Myocyte (in vitro differentiated cells): ENCODE measurements at regions not wholly inside any gene's neighbourhood (a gene's known extent, or its start where the extent isn't known, plus 50 kb on each side); places are given as distances from the start of the nearest gene placed in this dataset.
"Not testable (repeated sequence)": the region's sequence is repeated elsewhere in the genome, so short reads cannot be mapped to it uniquely, and the experiment has no call there.

ENCODE experiments used
- DNase-seq: peaks from one replicate; pipeline ENCODE4 v3.0.0-alpha.2; 2012; ENCODE audit warnings: low read depth

- no peak for DNase-seq
Observed at GRCh38 chr7:79782906-79783305, 329.4 kb upstream of the MAGI2 start.

- no peak for DNase-seq
Observed at GRCh38 chr7:79782256-79782655, 328.8 kb upstream of the MAGI2 start.

- no peak for DNase-seq
Observed at GRCh38 chr7:79781716-79782115, 328.2 kb upstream of the MAGI2 start.

- DNase-seq, result peak; percentile 59
Observed at GRCh38 chr7:79778786-79779770, 325.6 kb upstream of the MAGI2 start.

- no peak for DNase-seq
Observed at GRCh38 chr7:79775911-79776310, 322.4 kb upstream of the MAGI2 start.

GRCh38 chr7:79774150-79774549 is 320.7 kb upstream of the MAGI2 start:
- DNase-seq, result no peak

GRCh38 chr7:79770970-79771369 is 317.5 kb upstream of the MAGI2 start:
- no peak for DNase-seq

- no peak for DNase-seq
Observed at GRCh38 chr7:79770063-79770462, 316.6 kb upstream of the MAGI2 start.

GRCh38 chr7:79767876-79768560 is 314.6 kb upstream of the MAGI2 start:
- DNase-seq, result not testable (repeated sequence)

- DNase-seq, result not testable (repeated sequence)
Observed at GRCh38 chr7:79767192-79767591, 313.7 kb upstream of the MAGI2 start.

- no peak for DNase-seq
Observed at GRCh38 chr7:79761876-79762429, 308.5 kb upstream of the MAGI2 start.

- not testable (repeated sequence) for DNase-seq
Observed at GRCh38 chr7:79750941-79751340, 297.5 kb upstream of the MAGI2 start.

GRCh38 chr7:79749856-79750255 is 296.4 kb upstream of the MAGI2 start:
- no peak for DNase-seq

GRCh38 chr7:79741684-79742083 is 288.2 kb upstream of the MAGI2 start:
- DNase-seq, result peak; percentile 12

GRCh38 chr7:79740076-79740475 is 286.6 kb upstream of the MAGI2 start:
- no peak for DNase-seq

- DNase-seq, result not testable (repeated sequence)
Observed at GRCh38 chr7:79739036-79739709, 285.7 kb upstream of the MAGI2 start.

- DNase-seq, result no peak
Observed at GRCh38 chr7:79736418-79736817, 283.0 kb upstream of the MAGI2 start.

- DNase-seq, result no peak
Observed at GRCh38 chr7:79735012-79735411, 281.5 kb upstream of the MAGI2 start.

- no peak for DNase-seq
Observed at GRCh38 chr7:79734181-79734580, 280.7 kb upstream of the MAGI2 start.

GRCh38 chr7:79732535-79732934 is 279.1 kb upstream of the MAGI2 start:
- no peak for DNase-seq

GRCh38 chr7:79730971-79731370 is 277.5 kb upstream of the MAGI2 start:
- DNase-seq, result no peak
